Left lung (tissue), 4 donors: ENCODE measurements at regions not wholly inside any gene's neighbourhood (a gene's known extent, or its start where the extent isn't known, plus 50 kb on each side); places are given as distances from the start of the nearest gene placed in this dataset.
"Not testable (repeated sequence)": the region's sequence is repeated elsewhere in the genome, so short reads cannot be mapped to it uniquely, and the experiment has no call there.

Experiments
- ATAC-seq: fragments of 200-7000 bp; cut with Tn5 transposase; one replicate; pipeline ENCODE4 v1.9.1; 2020; ENCODE audit warnings: moderate library complexity
- DNase-seq, 4 donors: peaks; one replicate each; pipeline ENCODE4 v3.0.0-alpha.2; 2013 to 2020
- H3K27ac ChIP-seq, 2 donors: fragments of 200-600 bp; sonication (generic) in 1 of 2; one replicate each; pipeline versions ENCODE4 v1.5.0 to v1.8.0; 2020 to 2021
- H3K27me3 ChIP-seq, 2 donors: fragments of 200-600 bp; sonication (generic) in 1 of 2; one replicate each; pipeline versions ENCODE4 v1.5.0 to v1.8.0; 2020 to 2021
- H3K36me3 ChIP-seq, 2 donors: fragments of 200-600 bp; sonication (generic) in 1 of 2; one replicate each; pipeline versions ENCODE4 v1.5.0 to v1.8.0; 2020 to 2021
- H3K4me1 ChIP-seq, 2 donors: fragments of 200-600 bp; one replicate each; pipeline ENCODE4 v1.8.0; 2021
- H3K4me3 ChIP-seq, 2 donors: fragments of 200-600 bp; sonication (generic) in 1 of 2; one replicate each; pipeline versions ENCODE4 v1.5.0 to v1.8.0; 2020 to 2021; ENCODE audit warnings: mild to moderate bottlenecking in 1 of 2
- H3K9me3 ChIP-seq, 2 donors: fragments of 200-600 bp; sonication (generic) in 1 of 2; one replicate each; pipeline versions ENCODE4 v1.5.0 to v1.8.0; 2020 to 2021
- CTCF ChIP-seq, 2 donors: fragments of 200-600 bp; sonication (generic) in 1 of 2; IDR thresholded peaks; one replicate each; pipeline versions ENCODE4 v1.5.0 to v1.8.0; 2021; ENCODE audit warnings: antibody characterized with exemption in 2 of 2
- intact Hi-C, 2 donors: fragments of 100-400 bp; cut with DNase I; formaldehyde crosslinking; loops; one replicate each; pipeline versions ENCODE4 v1.11.2 to v1.14.2; 2022
- donor health status: DM: no; HTN: yes; CAD: no.
- donor health status: DM: no; HTN: no; CAD: no.

GRCh38 chr5:53405396-53405795, 75.0 kb upstream of the FST start:
- H3K27ac ChIP-seq: no peak overlapping the region
- no peaks in the 10 kb centered on the region for H3K9me3 ChIP-seq
- no peaks in the 10 kb centered on the region for H3K27me3 ChIP-seq
- intact Hi-C loops: no loop called here
- no peak for ATAC-seq
- no peak overlapping the region for H3K4me3 ChIP-seq
- no peak for TF ChIP-seq CTCF (IDR thresholded peaks at IDR 0.05)
- DNase-seq: no peak
- no peaks in the 10 kb centered on the region for H3K4me1 ChIP-seq
- no peaks in the 10 kb centered on the region for H3K36me3 ChIP-seq

GRCh38 chr5:53406630-53407316, 73.7 kb upstream of the FST start:
- intact Hi-C loops: no loop called here
- Histone ChIP-seq H3K27ac (no peak overlapping the region), H3K27me3 (no peaks in the 10 kb centered on the region), H3K36me3 (no peaks in the 10 kb centered on the region), H3K9me3 (no peaks in the 10 kb centered on the region), H3K4me3 (no peak overlapping the region), H3K4me1 (no peaks in the 10 kb centered on the region)
- TF ChIP-seq CTCF (IDR thresholded peaks at IDR 0.05): no peak
- no peak for DNase-seq
- ATAC-seq: peak; percentile 50

DNA sequence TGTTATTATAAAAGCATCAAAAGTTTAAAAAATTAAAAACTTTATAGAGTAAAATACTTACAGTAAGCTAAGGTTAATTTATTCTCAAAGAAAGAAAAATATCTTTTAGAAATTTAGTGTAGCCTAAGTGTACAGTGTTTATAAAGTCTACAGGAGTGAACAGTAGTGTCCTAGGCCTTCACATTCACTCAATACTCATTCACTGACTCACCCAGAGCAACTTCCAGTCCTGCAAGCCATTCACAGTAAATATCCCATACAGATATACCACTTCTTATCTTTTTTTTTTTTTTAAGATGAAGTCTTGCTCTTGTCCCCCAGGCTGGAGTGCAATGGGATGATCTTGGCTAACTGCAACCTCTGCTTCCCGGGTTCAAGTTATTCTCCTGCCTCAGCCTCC, 73.1 kb upstream of the FST start:
- intact Hi-C loops: no loop called here
- Histone ChIP-seq H3K27me3 (no peaks in the 10 kb centered on the region), H3K4me1 (no peaks in the 10 kb centered on the region), H3K4me3 (no peak overlapping the region), H3K27ac (no peak overlapping the region), H3K9me3 (no peaks in the 10 kb centered on the region), H3K36me3 (no peaks in the 10 kb centered on the region)
- DNase-seq: no peak
- no peak for TF ChIP-seq CTCF (IDR thresholded peaks at IDR 0.05)
- no peak for ATAC-seq

GRCh38 chr5:53411388-53411787, 69.0 kb upstream of the FST start:
- no peak for TF ChIP-seq CTCF (IDR thresholded peaks at IDR 0.05)
- intact Hi-C loops: no loop called here
- H3K27me3 ChIP-seq: no peaks in the 10 kb centered on the region
- no peak overlapping the region for H3K27ac ChIP-seq
- H3K9me3 ChIP-seq: peaks cover 0 to 2% of the 10 kb centered on the region in 2 donors
- no peak overlapping the region for H3K4me3 ChIP-seq
- DNase-seq (no peak), ATAC-seq (no peak)
- no peaks in the 10 kb centered on the region for H3K4me1 ChIP-seq
- no peaks in the 10 kb centered on the region for H3K36me3 ChIP-seq

DNA sequence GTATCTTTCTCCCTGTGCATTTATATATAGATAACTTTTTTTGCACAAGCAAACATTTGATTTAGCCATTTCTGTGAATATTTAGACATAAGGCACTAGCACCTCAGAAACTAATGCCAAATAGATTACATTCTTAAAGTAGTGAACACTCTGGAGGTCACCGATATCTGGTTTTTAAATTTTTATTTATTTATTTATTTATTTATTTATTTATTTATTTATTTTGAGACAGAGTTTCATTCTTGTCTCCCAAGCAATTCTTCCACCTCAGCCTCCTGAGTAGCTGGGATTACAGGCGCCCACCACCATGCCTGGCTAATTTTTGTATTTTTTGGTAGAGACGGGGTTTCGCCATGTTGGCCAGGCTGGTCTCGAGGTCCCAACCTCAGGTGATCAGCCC, 67.9 kb upstream of the FST start:
- intact Hi-C loops, H3K27ac ChIP-seq, H3K4me3 ChIP-seq, H3K27me3 ChIP-seq, H3K4me1 ChIP-seq, ATAC-seq, H3K36me3 ChIP-seq, H3K9me3 ChIP-seq, DNase-seq: not testable (repeated sequence)

DNA sequence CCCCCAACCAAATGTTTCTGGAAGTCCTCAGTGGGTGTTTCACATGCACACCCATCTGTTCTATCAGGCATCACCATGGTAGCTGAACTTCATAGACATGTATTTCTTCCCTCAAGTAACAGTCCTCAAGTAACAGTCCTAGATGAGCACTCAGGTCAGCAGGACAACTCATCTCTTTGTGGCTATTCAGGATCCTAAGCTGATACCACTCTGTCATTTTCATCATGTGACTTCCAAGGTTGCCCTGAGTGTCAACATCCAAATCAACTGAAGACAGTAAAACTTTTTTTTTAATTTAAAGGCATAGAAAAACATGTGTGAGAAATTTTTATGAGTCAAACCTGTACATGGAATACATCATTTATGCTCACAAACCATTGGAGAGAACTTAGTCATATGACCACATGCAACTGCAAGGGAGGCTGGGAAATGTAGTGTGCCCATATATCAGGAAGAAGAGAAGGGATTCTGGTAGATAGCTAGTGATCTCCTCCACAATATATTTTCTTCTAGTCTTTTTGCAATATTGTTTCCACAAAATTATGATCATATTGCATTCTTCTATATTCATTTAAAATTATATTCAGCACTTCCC, 64.2 kb upstream of the FST start:
- intact Hi-C loops: no loop called here
- Histone ChIP-seq H3K4me1 (no peaks in the 10 kb centered on the region), H3K4me3 (no peak overlapping the region), H3K9me3 (peaks cover 0 to 2% of the 10 kb centered on the region in 2 donors), H3K27me3 (no peaks in the 10 kb centered on the region), H3K27ac (no peak overlapping the region), H3K36me3 (no peaks in the 10 kb centered on the region)
- no peak for TF ChIP-seq CTCF (IDR thresholded peaks at IDR 0.05)
- DNase-seq (no peak), ATAC-seq (no peak)
